GM12878 (cell line): ENCODE measurements at regions not wholly inside any gene's neighbourhood (a gene's known extent, or its start where the extent isn't known, plus 50 kb on each side); places are given as distances from the start of the nearest gene placed in this dataset.

Experiments used
- FOS ChIP-seq: IDR thresholded peaks from 3 replicates; pipeline ENCODE4 v1.6.1; 2011; ENCODE audit warnings: borderline replicate concordance; ENCODE audit not compliant: insufficient read length; ENCODE audit errors: extremely low read depth
- FOXK2 ChIP-seq: fragments of 450-650 bp; IDR thresholded peaks from 2 replicates; pipeline ENCODE4 v1.6.1; 2017; ENCODE audit warnings: mild to moderate bottlenecking, moderate library complexity
- KLF5 ChIP-seq: fragments of 450-650 bp; IDR thresholded peaks from 2 replicates; pipeline ENCODE4 v1.6.1; 2014; ENCODE audit warnings: mild to moderate bottlenecking; ENCODE audit not compliant: partially characterized antibody
- MYC ChIP-seq: IDR thresholded peaks from 2 replicates; pipeline ENCODE4 v1.6.1; 2011; ENCODE audit warnings: mild to moderate bottlenecking, low read length, moderate library complexity, inconsistent platforms; ENCODE audit not compliant: insufficient read depth, insufficient replicate concordance, insufficient read length, severe bottlenecking
- NRF1 ChIP-seq: conservative IDR thresholded peaks from 2 replicates; pipeline ENCODE4 v1.6.1; 2011; ENCODE audit warnings: mild to moderate bottlenecking, low read depth, low read length, improper control_type of control experiment
- RFX5 ChIP-seq: IDR thresholded peaks from 2 replicates; pipeline ENCODE4 v1.6.1; 2011; ENCODE audit warnings: low read depth, low read length, improper control_type of control experiment
- ZZZ3 ChIP-seq: IDR thresholded peaks from 2 replicates; pipeline ENCODE4 v1.6.1; 2011; ENCODE audit warnings: low read depth; ENCODE audit not compliant: control insufficient read depth, insufficient read length
- TF ChIP-seq, protein P1 (sequence below): fragments of 450-650 bp; IDR thresholded peaks from 2 replicates; pipeline ENCODE4 v1.6.1; 2017; ENCODE audit warnings: antibody characterized with exemption, mild to moderate bottlenecking, moderate library complexity
- TF ChIP-seq, protein P2 (sequence below): fragments of 450-650 bp; IDR thresholded peaks from 2 replicates; pipeline ENCODE4 v1.6.1; 2017; ENCODE audit warnings: mild to moderate bottlenecking, moderate library complexity

DNA sequence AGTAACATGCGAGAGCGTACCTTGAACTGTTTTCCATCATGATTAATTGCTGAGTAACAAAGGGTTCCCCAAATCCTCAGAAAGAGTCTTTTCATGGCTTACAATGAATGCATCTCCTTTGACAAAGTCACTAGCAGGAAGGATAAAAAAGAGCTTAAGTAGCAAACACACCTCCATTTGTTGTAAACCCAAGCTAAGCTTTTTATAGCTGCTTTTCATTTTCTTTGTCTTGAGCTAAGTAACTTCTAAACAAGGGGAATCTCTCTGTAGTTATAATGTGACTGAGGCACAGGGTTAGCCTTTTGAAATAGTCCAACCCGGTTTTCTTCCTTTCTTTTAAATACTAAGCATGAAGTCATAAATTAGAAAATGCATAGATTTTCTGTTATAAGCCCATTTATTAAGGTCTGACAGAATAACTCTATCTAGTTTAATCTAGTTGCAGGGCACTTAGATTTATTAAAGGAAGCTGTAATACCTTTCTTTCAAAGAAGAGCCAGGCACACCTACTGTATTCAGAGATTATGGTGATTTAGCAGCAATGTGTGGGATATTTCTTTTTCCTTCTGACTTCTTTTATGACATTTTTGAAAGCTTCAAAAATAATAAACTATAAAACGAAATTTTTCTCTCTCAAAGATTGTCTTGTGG lies 226.9 kb upstream of the SMIM31 start (continued):
- no peak for TF ChIP-seq FOXK2
- no peak for TF ChIP-seq RFX5
- no peak for TF ChIP-seq ZZZ3
- no peak for TF ChIP-seq MYC
- TF ChIP-seq FOS, result no peak
- TF ChIP-seq, protein P1, sequence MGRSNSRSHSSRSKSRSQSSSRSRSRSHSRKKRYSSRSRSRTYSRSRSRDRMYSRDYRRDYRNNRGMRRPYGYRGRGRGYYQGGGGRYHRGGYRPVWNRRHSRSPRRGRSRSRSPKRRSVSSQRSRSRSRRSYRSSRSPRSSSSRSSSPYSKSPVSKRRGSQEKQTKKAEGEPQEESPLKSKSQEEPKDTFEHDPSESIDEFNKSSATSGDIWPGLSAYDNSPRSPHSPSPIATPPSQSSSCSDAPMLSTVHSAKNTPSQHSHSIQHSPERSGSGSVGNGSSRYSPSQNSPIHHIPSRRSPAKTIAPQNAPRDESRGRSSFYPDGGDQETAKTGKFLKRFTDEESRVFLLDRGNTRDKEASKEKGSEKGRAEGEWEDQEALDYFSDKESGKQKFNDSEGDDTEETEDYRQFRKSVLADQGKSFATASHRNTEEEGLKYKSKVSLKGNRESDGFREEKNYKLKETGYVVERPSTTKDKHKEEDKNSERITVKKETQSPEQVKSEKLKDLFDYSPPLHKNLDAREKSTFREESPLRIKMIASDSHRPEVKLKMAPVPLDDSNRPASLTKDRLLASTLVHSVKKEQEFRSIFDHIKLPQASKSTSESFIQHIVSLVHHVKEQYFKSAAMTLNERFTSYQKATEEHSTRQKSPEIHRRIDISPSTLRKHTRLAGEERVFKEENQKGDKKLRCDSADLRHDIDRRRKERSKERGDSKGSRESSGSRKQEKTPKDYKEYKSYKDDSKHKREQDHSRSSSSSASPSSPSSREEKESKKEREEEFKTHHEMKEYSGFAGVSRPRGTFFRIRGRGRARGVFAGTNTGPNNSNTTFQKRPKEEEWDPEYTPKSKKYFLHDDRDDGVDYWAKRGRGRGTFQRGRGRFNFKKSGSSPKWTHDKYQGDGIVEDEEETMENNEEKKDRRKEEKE, result no peak
- no peak for TF ChIP-seq NRF1
- TF ChIP-seq, protein P2, sequence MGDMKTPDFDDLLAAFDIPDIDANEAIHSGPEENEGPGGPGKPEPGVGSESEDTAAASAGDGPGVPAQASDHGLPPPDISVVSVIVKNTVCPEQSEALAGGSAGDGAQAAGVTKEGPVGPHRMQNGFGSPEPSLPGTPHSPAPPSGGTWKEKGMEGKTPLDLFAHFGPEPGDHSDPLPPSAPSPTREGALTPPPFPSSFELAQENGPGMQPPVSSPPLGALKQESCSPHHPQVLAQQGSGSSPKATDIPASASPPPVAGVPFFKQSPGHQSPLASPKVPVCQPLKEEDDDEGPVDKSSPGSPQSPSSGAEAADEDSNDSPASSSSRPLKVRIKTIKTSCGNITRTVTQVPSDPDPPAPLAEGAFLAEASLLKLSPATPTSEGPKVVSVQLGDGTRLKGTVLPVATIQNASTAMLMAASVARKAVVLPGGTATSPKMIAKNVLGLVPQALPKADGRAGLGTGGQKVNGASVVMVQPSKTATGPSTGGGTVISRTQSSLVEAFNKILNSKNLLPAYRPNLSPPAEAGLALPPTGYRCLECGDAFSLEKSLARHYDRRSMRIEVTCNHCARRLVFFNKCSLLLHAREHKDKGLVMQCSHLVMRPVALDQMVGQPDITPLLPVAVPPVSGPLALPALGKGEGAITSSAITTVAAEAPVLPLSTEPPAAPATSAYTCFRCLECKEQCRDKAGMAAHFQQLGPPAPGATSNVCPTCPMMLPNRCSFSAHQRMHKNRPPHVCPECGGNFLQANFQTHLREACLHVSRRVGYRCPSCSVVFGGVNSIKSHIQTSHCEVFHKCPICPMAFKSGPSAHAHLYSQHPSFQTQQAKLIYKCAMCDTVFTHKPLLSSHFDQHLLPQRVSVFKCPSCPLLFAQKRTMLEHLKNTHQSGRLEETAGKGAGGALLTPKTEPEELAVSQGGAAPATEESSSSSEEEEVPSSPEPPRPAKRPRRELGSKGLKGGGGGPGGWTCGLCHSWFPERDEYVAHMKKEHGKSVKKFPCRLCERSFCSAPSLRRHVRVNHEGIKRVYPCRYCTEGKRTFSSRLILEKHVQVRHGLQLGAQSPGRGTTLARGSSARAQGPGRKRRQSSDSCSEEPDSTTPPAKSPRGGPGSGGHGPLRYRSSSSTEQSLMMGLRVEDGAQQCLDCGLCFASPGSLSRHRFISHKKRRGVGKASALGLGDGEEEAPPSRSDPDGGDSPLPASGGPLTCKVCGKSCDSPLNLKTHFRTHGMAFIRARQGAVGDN, result no peak
- TF ChIP-seq KLF5, result no peak
